ENCODE measurements at regions not wholly inside any gene's neighbourhood (a gene's known extent, or its start where the extent isn't known, plus 50 kb on each side); places are given as distances from the start of the nearest gene placed in this dataset.

GRCh38 chr5:171524466-171524865 lies 105.0 kb downstream of the FGF18 start:
- TF ChIP-seq CTCF (IDR thresholded peaks at IDR 0.05), result no peak
- TF ChIP-seq POLR2A (IDR thresholded peaks at IDR 0.05), result no peak

Measured in right lobe of liver (tissue), 4 donors.